22Rv1 (cell line): ENCODE measurements at regions not wholly inside any gene's neighbourhood (a gene's known extent, or its start where the extent isn't known, plus 50 kb on each side); places are given as distances from the start of the nearest gene placed in this dataset.

Experiments used
- ZFX ChIP-seq: fragments of 450-650 bp; IDR thresholded peaks from 2 replicates; pipeline ENCODE4 v1.6.1; 2017; ENCODE audit warnings: antibody characterized with exemption, borderline replicate concordance
- TF ChIP-seq, protein P1 (sequence below): fragments of 450-650 bp; IDR thresholded peaks from 2 replicates; pipeline ENCODE4 v1.5.1; 2017; ENCODE audit warnings: mild to moderate bottlenecking

- TF ChIP-seq, protein P1, sequence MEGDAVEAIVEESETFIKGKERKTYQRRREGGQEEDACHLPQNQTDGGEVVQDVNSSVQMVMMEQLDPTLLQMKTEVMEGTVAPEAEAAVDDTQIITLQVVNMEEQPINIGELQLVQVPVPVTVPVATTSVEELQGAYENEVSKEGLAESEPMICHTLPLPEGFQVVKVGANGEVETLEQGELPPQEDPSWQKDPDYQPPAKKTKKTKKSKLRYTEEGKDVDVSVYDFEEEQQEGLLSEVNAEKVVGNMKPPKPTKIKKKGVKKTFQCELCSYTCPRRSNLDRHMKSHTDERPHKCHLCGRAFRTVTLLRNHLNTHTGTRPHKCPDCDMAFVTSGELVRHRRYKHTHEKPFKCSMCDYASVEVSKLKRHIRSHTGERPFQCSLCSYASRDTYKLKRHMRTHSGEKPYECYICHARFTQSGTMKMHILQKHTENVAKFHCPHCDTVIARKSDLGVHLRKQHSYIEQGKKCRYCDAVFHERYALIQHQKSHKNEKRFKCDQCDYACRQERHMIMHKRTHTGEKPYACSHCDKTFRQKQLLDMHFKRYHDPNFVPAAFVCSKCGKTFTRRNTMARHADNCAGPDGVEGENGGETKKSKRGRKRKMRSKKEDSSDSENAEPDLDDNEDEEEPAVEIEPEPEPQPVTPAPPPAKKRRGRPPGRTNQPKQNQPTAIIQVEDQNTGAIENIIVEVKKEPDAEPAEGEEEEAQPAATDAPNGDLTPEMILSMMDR, result no peak
- TF ChIP-seq ZFX, result no peak
Measured at GRCh38 chr11:134560566-134561330, 148.7 kb upstream of the B3GAT1 start.
